Suppressor macrophage treated with lipopolysaccharide for 1 hour (primary cell): ENCODE measurements at regions not wholly inside any gene's neighbourhood (a gene's known extent, or its start where the extent isn't known, plus 50 kb on each side); places are given as distances from the start of the nearest gene placed in this dataset.
"Not testable (repeated sequence)": the region's sequence is repeated elsewhere in the genome, so short reads cannot be mapped to it uniquely, and the experiment has no call there.

Experiments
- DNase-seq, 3 donors: peaks; one replicate each; pipeline ENCODE4 v3.0.0-alpha.2; 2020 to 2022

DNA sequence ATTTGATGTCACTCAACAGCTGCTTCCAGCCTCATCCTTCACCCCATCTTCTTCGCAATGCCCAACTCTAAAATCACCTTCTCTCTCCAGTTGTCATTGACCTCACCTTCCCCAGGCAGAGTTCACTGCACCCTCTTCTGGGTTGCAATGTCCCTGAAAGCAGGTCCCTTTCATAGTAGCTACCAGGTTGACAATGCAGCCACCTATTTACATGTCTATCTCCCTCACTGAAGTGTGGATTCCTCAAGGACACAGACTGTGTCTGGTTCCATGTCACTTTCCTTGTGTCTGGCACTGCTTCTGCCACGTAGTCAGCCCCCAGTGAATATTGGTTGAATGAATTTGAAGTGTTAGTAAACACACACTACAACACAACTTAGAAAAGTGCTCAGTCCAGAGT lies 445.5 kb upstream of the WWC1 start:
- DNase-seq: no peak

DNA sequence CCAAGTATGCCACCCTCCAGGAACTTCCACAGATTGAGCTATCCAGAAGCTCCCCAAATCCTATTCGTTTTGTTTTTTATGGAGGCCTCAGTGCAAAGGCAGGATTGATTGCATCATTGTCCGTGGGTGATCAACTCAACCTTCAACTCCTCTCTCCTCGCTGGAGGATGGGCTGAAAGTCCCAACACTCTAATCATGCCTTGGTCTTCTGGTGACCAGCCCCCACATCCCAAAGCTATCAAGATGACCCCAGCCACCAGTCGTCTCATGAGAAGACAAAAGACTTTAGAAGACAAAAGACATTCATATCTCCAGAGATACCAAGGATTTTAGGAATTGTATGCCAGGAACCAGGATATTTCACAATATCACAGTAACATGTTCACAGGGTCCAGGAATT lies 441.6 kb upstream of the WWC1 start:
- DNase-seq: no peak

DNA sequence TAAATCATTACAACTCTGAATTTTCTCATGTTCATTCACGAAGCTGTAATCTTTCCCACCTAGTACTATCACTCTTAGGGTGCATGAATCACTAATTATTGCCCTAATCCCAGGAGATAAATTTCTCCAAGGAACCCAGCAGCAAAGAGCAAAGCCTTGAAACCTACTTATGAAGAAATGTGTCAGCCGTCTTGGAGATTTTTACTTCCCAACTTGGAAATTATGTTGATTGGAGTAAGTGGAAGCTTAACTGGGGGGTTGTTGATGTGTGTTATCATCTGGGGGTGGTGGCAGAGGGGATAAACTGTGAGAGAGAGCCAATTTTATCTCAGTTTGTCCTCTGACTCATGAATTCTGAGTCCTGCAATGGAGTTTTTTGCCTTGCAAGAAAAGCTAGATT lies 440.5 kb upstream of the WWC1 start:
- DNase-seq: no peak

DNA sequence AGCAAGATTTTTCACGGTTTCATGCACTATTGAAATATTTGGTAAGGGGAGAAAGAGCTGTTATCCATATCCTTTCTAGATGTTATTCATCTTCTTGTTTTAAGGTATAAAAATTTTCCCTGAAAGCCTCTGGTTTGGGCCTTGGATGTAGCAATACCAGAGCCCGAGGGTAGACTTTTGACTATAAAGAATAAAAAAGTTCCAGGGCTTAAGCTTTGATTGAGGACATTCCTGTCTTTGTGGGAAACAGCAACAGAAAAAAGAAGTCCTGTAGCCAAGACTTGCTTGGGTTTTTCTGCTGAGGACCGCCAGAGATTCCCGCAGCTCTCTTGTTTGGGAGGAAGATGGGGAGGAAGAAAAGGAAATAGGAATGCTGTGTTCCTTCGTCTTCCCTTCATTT lies 440.0 kb upstream of the WWC1 start:
- DNase-seq: no peak

DNA sequence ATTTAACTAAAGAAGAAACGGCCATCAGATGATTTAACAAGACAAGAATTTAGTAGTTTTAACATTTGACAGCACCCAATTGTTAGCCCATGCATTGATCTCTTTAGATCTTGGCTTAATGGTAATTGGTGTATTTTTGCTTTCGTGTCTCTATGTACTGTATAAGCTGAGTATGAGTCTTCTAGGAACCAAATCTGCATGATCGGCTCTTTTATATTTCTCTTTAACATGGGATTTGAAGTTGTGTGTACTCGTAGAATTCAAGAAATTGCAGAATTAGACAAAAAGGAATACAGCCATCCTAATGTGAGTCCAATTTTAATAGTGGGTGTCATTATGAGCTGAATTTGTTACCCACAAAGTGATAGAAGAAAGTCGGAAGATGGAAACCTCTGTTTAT lies 438.9 kb upstream of the WWC1 start:
- no peak for DNase-seq

DNA sequence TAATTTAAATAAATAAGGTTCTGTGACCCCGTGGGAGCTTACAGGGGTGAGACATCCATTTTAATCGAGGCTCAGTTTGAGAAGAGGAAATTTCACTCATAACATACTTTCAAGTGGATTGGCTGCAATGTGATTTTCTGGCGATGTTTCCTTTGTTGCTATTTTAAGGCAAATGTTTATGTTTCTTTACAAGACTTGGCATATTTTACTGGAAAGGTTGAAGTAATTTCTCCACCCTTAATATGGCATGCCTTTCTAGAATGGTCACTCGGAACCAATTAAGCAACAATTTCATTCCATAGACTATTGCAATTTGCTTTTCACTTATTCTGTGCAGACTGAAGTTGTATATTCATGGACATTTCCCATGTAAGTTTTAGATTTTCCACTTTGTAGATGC lies 438.0 kb upstream of the WWC1 start:
- no peak for DNase-seq

DNA sequence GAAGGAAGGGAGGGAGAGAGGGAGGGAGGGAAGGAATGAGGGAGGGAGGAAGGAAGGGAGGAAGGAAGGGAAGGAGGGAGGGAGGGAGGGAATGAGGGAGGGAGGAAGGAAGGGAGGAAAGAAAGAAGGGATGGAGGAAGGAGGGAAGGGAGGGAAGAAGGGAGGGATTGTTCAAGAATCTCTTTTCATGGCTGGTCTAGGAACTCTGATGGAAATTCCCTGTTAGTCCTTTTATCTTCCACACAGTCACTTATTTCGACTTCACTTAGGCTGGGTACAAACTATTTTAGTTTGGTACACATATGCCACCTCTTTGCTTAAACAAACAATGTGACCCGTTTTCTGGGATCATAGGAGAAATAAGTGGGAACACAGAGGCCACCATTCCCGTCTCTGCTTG lies 435.6 kb upstream of the WWC1 start:
- DNase-seq: no peak

DNA sequence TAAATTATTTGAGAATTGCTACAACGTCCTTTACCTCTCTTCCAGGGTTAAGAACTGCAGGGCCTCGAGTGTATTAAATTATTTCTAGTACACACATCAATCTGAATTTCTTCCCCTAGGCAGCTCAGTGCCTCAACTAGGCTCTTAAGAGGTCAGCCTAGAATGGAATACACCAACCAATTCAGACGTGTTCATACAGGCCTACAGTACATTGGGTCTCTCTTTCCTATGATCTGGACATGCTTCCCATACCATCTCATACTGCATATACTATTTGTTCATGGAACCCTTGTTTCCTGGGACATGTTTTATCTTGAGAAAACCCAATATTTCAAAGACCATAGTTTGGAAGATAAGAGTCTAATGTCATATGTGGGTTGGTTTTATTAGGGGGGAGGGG lies 434.1 kb upstream of the WWC1 start:
- DNase-seq: no peak

DNA sequence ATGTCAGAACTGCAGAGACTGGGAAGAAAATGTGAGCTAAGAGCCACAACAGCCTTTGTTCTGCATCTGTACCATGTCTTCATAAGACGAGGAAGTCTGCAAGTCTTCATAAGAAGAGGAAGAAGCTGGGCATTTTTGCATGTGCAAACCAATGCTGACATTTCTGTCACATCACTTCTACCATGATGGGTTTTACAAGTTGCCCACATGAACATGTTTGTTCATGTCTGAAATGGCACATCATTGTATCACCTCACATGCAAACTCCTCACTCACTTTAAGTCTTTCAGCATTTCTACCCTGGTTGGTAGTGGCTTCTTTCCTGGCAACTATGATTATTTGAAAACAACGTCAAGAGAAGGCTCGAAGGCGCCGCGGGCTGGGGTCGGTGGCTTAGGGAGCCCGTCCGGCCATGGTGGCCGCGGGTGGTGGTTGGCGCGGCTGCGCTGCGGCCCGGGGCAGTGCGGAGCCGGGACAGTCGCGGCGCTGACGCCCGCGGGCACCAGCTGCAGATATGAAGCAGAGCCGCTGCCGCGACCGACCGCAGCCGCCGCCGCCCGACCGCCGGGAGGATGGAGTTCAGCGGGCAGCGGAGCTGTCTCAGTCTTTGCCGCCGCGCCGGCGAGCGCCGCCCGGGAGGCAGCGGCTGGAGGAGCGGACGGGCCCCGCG lies 433.1 kb upstream of the WWC1 start:
- not testable (repeated sequence) for DNase-seq

DNA sequence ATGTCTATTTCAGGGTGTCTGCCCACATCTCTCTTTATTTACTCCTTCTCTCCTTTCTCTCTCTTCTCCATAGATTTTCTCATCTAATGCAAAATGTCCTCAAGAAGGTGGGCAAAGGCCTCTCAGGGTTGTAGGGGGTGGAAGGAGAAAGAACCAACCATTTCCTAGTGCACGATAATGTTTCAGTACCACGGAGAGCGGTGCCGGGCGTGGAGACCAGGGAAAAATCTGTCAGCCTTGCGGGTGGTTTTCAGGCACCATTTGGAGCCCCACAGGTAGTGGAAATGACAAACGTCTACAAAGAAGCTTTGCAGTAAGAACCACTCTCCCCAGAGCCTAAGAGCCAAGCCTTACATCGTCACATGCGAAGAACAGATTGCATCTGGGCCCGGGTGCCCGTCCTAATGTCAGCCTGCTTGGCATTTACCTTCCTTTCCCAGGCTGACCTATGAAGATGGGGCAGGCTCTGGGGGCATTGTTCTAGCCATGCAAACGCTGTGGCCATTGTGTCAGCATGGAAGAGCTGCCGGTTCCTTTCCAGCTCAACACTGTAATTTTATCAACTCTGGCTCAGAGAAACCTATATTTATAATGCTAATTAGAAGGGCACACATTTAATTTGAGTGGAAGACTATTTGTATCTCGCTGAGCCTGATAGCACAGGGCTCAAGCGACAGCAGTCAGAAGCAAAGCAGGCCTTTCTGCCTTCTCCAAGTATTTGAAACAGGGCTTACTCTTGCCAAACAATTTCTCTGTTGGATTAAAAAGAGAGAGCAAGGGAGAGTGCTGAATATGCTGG lies 430.1 kb upstream of the WWC1 start:
- peak; percentile 19 to 54 (median 31) for DNase-seq

DNA sequence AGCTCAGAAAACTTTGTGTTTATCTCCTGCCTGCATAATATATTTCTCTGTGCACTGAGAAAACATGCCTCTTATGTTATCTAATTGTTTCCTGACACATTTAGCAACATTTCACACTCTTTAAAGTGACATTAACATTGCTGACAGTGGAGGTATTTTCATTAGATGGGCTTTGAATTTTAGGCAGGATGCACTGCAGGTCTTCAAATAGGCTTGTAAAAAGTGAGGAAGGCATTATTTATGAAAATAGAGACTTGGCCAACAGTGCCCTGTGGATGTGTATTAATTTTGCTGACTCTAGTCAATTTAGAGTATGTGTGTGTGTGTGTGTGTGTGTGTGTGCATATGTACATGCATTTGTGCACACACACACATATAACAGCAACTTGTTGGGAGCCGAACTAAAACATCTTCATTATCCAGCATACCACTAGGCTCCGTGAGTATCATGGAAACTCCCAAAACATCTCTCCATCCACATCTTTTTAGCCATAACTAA lies 429.5 kb upstream of the WWC1 start:
- DNase-seq: no peak

DNA sequence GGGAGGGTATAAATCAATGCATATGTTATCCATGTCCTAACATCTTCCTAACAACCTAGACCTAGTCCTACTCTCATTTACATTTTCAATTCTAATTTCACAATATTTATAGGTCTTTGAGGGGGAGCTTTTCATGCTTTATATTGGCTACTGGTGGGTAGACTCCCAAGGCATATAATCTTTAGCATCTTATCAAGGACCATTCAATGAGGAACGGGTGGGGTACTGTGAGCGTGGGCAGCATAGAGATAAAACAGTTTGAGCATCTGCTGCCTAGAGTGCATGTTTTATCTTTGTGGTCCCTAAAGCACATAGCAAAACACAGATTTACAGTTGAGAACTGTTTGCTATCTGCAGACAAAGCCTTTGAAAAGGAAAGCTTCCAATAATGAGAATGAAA lies 427.6 kb upstream of the WWC1 start:
- no peak for DNase-seq

DNA sequence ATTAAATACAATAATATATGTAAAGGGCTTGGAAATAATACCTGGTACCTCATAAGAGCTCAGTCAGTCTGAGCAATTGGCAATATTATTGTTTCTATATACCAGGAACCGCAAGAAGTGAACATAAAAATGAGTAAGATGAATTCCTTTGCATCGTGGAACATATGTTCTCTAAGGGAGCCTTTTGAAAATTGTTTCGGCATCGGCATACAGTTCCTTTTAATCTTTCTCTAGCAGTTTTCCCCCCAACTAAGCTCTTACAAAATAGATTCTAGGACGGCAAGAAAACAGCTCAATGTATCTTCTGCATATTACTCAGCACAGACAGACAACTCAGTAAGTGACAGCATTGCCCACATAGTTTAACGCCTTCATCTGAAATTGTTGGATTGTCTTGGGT lies 426.6 kb upstream of the WWC1 start:
- DNase-seq: no peak

DNA sequence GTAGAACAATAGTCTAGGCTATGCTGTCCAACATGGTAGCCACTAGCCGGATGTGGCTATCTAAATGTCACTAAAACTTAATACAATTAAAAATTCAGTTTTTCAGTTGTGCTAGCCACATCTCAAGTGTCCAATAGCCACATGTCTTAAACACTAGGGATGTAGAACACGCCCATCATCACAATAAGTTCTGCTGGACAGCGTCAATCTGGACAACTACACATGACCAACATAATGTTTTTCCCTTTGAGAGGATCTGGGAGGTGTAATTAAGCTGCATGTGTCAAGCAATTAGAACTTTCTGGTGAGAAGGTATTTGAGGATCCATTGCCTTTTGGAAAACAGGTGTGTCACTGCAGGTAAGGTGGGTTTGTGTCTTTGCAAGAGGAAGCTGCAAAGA lies 424.6 kb upstream of the WWC1 start:
- no peak for DNase-seq

DNA sequence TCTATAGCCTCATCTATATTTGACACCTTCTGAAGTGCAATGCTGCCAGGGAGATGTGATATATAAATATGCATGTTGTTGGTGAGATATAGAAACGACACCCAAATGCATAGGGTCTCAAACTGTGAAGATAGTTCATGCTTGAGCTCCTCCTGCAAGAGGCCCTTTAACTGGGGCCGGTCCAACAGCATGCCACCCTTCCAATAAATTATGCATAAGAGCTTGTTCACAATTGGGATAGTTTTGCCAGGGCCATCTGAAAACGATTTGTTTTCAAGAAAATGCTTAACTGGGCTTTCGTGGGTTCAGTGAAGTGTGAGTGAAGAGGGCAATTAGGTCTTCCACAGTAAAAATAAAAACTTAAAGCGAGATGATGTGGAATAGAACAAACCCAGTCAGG lies 424.2 kb upstream of the WWC1 start:
- DNase-seq: no peak

DNA sequence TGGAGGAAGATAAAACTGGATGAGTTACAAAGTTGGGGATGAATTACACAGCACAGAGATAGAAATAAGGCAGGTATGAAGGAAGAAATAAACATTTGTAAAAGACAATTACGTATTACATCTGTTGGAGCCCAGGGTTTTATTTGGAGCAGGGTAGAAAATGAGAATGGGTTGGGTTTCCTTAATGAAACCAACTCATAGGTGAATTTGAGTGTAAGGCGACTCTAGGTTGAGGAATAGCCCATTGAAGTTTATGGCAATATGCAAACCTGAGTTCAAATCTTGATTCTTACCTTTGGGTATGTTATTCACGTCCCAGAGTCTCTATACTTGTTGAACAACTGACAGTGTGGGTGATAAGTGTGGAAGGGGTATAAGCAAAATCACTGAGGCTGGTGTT lies 422.3 kb upstream of the WWC1 start:
- no peak for DNase-seq

DNA sequence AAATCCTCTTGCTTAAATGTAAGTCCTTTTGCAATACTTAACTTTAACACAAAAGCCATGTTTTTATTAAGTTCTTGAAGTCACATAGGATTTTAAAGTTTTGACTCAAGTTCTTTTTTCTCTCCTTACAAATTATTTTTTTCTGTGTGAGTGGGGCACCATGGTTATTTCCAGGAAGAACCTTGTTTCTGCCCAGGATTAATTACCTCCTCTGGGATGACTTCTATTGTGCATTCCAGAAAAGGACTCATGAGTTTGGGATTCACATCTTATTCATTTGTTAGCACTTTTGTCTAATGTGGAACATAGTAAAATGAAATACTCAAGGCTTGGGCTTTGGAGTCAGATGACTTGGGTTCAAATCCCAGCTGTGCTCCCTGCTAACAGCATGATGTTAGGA lies 421.4 kb upstream of the WWC1 start:
- DNase-seq: no peak

DNA sequence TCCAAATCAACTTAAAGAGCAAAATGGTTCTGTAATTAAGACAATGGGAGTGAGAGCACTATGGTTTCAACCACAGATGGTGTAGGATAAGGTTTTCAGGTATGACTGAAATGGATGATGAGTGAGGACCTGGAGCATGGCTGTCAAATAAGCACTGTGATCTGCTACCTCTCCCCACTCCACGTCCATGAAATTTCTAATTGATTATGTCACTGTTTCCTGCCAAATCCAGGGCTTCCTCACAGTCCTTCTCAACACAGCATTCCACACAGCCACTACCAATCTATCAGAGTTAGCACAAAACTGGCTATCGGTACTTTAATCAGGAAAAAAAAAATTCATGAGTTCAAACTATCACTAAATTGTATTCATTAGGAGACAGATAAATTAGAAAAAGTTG lies 420.4 kb upstream of the WWC1 start:
- DNase-seq: no peak

DNA sequence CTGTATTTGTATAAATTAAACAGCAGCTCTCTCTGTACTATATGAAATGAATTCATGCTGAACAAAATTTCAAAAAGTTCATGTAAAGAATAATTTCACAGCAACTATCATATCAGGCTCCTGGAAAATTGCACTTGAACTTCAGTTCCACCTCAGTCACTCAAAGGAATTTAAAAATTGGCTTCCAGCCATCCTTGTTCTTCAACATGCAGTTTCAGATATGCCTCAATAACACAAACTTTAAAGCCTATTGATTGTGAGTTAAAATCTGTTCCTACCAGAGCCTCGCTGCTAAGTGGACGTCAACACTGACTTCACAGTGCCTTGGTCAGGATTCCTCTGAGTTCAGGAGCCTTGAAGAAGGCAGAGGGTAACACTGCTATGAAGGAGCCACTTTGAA lies 418.7 kb upstream of the WWC1 start:
- no peak for DNase-seq

DNA sequence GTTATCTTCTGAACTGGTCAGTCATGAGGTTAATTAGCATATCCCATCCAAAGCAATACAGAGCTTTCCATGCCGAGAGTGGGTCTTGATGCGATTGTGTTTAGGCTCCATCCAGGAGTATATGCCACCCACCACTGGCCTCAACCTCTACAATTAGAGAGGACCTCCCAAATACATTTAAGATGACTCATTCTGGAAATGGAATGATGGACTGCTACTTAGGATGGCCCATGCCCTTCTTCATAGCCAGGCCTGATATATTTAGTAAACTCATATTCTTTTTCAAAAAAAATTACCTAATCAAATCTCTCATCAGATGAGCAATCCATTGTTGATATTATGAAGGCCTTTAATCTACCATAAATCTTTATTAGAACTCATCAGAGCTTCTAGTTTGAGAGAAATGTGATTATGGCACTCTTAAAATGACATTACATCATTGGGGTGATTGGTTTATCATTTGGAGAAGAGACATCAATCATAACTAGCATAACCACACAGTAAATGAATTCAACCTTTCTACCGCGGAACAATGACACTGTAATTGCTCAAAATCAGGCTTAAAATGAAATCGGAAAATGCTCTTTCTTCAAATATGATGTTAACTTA lies 414.2 kb upstream of the WWC1 start:
- no peak for DNase-seq

DNA sequence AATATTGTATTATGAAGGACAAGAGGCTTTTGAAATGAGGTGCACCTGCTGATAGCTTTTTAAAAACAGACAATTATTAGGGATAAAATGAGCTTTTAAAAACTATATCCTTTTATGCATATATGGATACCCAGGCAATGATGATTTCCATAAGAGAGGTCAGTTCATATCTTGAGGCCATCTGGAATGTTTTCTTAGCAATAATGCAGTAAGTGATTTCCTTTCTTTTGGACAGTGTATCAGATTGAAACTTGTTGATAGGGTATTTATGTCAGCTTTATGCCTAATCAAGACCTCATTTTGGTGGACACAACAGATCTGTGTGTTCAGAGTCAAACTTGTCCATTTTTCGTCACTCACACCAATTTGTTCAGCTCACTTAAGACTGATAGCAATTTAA lies 413.5 kb upstream of the WWC1 start:
- DNase-seq: no peak

DNA sequence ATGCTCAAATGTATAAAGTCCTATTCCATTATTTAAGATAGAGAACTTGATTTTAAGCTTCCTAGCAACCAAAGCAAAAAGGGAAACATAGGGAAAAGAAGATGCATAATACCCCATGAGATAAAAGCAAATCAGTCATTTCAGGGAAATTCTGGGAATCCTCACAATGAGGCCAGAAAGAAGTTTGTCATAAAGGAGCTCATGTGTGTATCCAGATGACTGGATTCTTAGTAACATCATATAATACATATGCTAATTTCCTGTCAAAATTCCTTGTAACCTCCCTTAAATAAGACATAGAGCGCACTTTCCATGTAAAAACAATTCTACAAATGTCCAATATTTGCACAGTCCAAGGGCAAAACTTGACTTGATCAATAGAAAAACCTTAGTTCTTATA lies 411.0 kb upstream of the WWC1 start:
- DNase-seq: no peak

DNA sequence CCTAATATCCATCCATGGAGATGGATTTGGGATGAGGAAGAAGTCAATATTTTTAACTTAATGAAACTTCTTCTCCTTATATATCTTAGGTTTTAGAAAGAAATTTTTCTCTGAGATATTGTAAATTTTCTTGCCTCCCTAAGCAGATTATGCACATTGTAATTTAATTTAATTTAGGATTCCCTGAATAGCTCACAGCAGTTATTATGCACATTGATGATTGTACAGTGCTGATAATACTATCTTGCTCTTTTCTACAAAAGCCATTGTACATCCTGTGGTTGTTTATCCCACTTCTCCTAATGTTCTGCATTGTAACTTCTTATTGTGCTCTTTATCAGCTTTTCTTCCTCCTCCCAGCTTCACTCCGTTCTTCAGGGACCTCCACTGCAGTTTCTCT lies 410.4 kb upstream of the WWC1 start:
- no peak for DNase-seq

DNA sequence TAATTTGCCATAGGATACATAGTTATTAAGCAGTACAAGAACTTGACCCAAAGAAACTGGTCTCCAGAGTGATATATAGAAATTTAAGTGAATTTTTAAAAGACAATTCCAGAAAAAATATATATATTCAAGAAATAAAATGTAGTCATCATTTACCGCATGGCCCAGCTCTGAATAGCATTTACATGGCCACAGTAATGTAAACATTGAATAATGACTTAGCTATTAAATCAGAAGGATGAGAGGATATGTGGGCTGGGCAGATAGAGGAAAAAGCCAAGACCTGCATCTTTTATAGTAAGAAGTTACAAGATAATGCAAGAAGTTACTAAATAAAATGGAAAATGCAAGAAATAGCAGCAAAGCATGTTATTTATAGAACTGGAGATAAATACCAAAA lies 405.2 kb upstream of the WWC1 start:
- DNase-seq: no peak
